HG03066 (cell line): ENCODE measurements at regions not wholly inside any gene's neighbourhood (a gene's known extent, or its start where the extent isn't known, plus 50 kb on each side); places are given as distances from the start of the nearest gene placed in this dataset.

Experiments used
- ATAC-seq: cut with Tn5 transposase; IDR thresholded peaks from one replicate; pipeline ENCODE4 v1.9.1; 2021; ENCODE audit warnings: low read depth; ENCODE audit not compliant: unreplicated experiment

GRCh38 chr5:124253203-124253810, 493.1 kb downstream of the ZNF608 start:
- ATAC-seq, result no peak

DNA sequence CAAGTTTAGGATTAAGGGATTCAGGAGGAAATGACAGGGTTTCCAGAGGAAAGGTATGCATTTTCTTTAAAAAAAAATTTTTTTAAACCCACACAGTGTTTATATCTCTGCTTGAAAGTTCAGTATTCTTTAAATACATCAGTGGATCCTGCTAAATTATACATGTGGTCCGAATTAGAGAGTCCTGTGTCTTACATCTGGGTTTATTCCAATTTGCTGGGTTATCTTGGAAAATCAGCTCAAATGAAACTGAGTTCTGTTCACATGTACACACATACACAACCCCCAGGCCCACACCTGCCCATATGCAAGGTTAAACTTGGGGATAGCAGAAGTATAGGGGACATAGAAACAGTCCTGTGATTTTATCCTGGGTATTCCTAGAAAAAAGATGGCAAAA, 493.7 kb downstream of the ZNF608 start:
- ATAC-seq, result no peak

GRCh38 chr5:124252191-124252638, 494.2 kb downstream of the ZNF608 start:
- ATAC-seq, result no peak

GRCh38 chr5:124245276-124245675, 501.2 kb downstream of the ZNF608 start:
- no peak for ATAC-seq

GRCh38 chr5:124240732-124241131, 505.7 kb downstream of the ZNF608 start:
- no peak for ATAC-seq

GRCh38 chr5:124239572-124239971, 506.9 kb downstream of the ZNF608 start:
- ATAC-seq, result no peak

GRCh38 chr5:124238350-124238749, 508.1 kb downstream of the ZNF608 start:
- ATAC-seq, result no peak

DNA sequence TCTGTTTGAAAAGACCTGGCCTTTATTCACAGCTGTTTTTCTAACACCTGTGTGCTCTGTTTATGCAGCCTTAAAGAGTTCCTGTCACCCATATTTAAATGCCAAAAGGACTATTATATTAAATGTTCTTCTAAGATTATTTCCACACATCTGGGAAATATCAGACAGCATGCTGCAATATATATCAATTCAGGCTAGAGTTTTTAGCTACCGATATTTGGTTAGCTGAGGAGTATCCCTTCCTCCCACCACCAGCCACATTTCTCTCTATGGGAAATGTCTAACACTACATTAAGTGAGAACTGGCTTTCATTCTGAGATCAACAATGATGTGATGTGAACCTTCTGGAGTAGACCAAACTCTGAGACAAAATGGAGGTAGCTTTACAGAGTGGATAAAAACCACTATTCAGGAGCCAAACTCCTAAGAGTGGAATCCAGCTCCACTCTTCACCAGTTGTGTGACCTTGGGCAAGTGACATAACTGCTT, 509.2 kb downstream of the ZNF608 start:
- ATAC-seq, result no peak

DNA sequence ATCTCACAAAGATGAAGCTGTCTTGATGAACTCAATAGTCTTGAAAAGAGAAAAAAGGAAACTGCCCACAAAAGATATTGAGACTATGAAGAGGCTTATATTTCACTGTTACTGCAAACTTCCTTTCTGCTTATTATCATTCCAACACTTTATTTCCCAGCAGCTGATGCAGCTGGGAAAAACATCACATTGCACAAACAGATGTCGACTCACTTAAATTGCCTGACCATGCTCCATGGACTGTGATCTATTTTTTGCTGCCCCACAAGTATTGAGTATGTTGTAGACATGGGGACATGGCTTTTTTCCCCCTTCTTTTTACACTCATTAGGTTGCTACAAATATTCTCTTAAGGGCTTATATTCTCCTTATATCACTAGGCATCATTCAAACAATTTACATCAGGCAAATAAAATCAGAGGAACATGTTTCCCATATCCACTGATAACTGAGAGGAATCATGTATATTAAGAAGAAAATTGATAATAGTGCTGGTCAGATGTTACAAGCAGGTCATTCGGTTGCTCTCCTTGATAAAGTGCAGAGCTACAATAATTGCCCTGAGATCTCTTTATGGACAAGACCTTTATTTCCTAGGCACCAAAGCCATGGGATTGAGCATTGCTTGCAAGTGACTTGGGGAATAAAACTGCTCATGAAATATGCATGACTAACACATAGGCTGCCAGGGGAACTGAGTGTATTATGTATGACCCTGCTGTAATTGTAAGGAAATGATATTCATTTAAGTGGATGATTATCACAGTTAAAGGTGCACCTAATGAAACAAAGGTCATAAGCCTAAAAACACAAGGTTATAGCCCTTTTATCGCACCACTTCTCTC, 509.9 kb downstream of the ZNF608 start:
- ATAC-seq, result no peak

DNA sequence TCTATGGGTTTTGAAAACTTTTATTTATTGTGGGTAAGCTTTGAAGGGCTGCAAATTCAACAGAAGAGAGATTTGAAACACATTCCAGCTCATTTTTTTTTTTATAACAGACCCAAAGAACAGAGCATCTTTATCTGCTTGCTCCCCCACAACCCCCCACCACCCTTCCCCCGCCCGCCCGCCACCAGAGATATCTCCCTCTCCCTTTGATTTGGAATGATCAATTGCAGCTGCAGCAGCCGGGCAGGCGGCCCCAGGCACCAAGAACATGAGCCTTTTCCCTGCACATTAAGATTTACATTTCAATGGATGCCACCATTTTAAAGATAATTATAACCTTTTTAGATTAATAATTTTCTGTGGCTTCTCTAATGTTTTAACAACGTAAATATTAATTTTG, 510.9 kb downstream of the ZNF608 start:
- no peak for ATAC-seq

GRCh38 chr5:124234770-124235562, 511.5 kb downstream of the ZNF608 start:
- ATAC-seq, result no peak

DNA sequence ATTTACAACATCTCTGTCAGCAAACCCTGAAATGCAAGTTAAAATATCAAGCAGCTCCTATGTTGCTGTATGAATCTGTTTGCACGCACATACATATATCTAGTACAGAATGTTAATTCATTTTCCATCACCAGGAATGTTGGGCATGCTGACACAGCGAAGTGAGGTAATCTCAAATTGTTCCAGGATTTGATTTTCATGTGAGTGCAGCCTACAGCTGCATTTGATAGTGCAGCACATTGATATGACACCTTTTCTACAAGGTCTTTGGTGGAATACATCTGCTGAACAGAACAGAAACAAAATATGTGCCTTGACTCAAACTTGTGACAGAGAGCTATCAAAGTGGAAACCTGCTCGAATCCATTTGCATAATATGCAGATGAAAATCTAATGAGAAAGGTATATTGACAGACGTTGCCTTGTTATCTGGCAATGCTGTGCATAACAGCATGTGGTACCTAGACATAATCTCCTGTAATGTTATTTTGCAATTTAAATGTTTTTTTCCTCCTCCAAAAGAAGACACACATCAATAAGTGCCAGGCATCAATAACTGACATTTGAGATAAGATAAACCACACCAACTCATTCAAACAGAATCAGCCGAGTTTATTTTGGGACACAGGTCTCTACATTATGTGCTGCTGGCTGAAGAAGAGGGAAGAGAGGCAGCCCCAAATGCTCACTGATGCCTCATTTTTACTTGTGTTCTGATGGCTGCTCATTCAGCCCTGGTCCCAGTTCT, 512.2 kb downstream of the ZNF608 start:
- no peak for ATAC-seq

DNA sequence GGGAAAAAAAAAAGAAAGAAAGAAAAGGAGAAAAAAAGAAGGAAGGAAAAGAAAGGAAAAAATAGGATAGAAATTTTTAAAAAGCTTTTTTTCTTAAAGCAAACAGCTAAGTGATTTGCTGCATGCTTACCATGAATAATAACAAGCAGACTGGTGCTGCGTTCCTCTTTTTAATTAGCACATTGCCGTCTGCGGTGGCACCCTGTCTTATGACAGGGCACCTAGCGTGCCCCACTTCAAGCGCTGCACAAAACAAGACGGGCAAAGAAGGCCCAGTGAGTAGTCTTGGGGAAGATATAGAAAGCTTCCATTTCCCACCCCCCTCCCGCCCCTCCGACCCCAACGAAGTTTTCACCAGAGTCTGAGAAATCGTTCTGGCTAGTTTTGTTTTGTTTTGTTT, 513.9 kb downstream of the ZNF608 start:
- ATAC-seq, result no peak

DNA sequence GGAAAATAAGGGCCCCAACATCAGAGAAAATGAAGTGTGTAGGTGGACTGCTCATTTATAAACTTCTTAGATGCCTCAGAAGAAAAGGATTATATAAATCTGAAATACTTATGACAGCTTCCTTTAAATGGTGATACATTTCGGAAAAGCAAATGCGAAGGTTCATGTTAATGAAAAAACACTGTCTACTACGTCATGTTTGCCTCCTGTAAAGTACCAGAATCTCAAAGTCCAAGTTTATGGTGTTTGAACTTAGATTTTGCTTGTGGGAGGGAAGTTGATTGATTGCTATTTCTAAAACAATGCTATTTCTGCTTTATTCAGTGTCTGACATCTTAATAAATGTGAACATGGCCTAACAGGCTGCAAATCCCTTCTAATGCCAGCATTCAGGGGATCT, 514.6 kb downstream of the ZNF608 start:
- ATAC-seq, result no peak

DNA sequence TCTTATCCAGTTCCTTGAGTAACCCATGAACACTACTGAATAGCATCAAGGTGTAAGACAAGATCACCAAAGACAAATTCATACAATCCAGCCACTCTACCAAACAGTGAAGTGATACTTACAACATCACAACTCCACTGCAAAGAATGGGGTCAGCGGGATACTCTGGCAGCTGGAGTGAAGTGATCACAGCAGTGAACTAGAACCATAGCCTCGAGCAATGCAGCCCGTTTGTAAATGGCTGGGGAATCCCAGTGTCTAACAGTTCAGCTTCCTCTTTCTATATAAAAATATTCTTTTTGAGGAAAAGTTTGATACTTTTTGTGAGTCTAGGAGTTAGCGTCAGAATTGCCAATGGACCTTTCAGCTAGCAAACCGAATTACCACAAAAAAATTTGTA, 515.2 kb downstream of the ZNF608 start:
- ATAC-seq, result no peak

GRCh38 chr5:124230456-124230855, 516.0 kb downstream of the ZNF608 start:
- ATAC-seq, result no peak

- no peak for ATAC-seq
Observed at GRCh38 chr5:124229352-124229751, 517.1 kb downstream of the ZNF608 start.

- ATAC-seq, result no peak
Observed at GRCh38 chr5:124227914-124228313, 518.5 kb downstream of the ZNF608 start.

DNA sequence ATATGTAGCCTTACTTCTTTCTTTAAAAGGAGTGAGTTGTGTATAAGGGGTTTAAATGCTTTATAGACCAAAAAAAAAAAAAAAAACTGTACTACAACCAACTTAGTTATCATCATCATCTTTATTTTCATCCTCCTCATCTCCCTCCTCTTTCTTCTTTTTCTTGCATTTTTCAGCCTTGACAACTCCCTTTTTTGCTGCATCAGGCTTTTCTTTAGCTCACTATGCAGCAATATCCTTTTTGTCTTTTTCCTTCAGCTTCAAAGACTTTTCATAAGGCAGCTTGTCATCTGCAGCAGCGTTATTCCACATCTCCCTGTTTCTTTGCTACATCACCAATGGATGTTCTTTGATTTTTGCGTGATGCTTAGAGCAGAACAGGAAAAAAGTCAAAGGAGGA, 526.0 kb downstream of the ZNF608 start:
- no peak for ATAC-seq

- no peak for ATAC-seq
Observed at GRCh38 chr5:124212934-124213333, 533.5 kb downstream of the ZNF608 start.
